CD4-positive, alpha-beta T cell treated with Interleukin-15 for 4 hours (primary cell): ENCODE measurements at regions not wholly inside any gene's neighbourhood (a gene's known extent, or its start where the extent isn't known, plus 50 kb on each side); places are given as distances from the start of the nearest gene placed in this dataset.
"Not testable (repeated sequence)": the region's sequence is repeated elsewhere in the genome, so short reads cannot be mapped to it uniquely, and the experiment has no call there.

ENCODE experiments used
- DNase-seq: peaks from one replicate; pipeline ENCODE4 v3.0.0-alpha.2; 2020; ENCODE audit warnings: low spot score

DNA sequence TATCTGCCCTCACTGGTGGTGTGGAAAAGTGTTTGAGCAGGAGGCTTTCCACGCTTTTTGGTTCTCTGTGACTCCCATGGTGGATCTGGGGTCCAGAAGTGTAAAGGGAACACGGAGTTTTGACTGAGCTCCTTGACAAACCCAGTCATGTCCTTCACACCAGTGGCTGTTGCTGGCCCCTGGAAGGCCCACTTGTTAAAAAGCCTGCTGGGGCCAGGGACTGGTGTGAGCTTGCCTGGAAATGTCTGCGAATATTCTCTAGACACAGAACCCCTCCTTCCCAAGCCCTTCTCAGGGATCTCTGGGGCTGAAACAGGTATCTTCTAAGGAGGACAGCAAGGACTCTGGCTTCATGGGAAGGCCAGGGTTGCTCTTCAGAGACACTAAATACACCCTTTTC, 343.0 kb downstream of the TCERG1L start:
- no peak for DNase-seq

DNA sequence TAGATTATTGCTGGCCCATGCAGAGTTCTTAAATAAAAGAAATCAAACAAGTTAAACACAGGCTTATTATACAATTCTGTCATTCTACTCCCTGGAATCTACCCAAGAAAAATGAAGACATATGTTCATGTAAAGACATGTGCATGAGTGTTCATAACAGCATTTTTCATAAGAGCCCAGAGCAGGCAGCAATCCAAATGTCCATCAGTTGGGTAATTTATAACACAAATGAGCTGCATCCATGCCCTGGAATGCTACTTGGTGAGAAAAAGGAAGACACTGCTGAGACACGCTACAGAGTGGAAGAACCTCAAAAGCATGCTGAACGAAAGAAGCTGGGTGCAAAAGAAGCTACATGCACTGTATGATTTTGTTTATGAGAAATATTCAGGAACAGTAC, 342.6 kb downstream of the TCERG1L start:
- no peak for DNase-seq

DNA sequence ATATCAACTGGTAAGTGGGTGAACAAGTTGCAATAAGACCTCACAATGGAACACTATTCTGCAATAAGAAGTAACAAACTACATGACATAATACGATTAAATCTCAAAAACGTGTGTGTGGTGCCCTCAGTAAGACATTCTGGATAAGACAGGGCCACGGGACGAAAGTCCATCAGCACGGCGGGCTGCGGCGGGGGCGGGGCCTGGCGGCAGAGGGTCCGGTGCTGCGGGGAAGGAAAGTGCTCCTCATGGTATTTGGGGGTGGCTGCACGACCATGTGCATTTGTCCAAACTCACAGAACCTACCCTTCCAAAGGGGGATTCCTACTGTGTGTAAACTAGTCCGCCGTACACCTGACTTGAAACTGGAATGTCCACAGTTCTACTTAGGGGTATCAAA, 341.8 kb downstream of the TCERG1L start:
- no peak for DNase-seq

DNA sequence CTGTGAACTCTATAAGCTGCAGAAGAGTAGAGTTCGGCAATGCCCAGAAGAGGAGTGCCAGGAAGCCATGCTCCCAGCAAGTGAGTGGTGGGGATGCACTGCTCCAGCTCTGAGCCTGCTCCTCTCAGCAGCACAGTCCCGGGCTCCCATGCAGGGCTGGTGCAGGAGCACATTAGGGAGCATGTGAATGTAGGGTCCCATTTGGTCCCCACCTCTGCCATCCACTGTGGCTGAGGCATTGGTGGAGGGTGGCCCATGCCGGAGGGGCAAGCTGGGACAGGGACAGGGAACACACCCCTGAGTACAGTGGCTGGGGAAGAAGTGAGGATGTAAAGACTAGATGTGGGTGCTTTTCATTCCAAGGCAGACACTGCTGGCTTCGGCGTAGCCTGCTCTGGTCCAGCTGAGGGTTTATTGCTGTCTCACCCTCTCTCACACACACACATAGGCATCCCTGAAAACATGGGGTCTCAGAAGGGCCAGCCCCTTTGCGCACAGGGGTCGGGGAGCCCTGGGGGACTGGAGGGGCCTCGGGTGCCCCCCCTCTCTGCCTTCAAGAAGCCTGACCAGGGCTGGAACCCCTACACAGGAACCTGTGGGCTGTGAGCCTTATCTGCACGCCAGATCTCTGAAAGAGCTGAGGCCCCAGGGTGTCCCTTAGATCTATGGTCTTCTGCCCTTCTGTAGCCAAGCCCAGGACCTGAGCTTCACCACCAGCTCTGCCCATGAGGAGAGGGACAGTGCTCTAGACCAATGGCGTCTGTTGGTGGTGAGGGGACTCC, 341.0 kb downstream of the TCERG1L start:
- DNase-seq, result no peak

DNA sequence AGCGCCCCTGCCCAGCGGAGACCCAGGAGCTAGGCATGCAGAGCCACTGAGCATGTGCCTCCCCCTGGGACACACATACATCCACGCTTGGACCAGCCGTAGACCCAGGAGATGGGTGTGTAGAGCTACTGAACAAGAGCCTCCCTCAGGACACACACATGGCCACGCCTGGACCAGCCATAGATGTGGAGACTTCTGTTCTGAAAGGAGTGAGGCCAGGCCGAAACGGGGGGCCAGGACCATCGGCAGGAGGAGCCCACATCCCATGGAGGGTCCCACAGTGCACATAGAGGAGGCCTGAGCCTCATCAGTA, 340.4 kb downstream of the TCERG1L start:
- DNase-seq, result no peak

DNA sequence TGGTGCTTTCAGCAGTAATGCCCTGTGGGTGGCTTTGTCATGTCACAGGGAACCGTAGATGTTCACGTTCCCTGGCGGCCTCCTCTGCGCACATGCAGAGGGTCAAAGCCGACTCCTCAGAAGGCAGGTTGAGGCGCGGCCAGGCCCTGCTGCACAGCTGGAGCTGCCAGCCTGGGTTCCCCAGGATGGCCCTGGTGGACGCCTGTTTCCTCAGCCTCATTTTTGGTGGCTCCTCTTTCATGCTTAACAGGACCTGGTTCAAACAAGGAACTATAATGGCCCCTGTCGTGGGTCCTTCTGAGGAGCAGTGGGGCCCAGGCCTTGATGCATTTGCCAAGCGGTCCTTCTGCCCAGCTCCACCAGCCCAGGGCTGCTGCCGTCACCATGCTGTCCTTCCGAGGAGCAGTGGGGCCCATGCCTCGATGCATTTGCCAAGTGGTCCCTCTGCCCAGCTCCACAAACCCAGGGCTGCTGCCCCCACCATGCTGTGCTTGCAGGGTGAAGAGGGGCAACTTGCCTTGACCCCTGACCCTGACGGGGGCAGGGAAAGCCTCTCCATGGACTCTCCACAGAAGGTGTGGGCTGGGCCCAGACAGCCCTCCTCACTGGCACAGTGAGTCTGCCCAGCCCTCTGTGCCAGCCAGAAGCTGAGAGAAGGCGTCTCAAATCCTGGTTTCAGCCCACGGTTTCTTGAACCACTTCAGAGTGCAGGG, 338.2 kb downstream of the TCERG1L start:
- DNase-seq, result no peak

DNA sequence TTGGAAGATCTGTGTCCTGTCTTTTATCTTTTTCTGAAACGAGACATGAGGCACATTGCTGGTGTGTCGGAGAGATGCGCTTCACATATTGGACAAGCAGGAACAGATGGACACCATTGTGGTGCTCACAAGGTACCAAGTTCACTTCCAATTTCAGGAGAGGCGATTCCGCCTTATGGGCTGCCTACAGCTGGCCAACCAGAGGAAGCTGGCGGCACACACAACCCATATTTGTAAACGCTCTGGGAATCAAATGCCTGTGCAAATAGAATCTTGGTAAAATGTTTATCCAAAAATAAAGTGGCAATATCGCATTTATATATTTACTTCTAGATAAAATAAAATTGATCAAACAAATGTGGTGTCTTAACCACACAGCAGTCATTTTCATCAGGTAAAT, 337.4 kb downstream of the TCERG1L start:
- DNase-seq, result no peak

DNA sequence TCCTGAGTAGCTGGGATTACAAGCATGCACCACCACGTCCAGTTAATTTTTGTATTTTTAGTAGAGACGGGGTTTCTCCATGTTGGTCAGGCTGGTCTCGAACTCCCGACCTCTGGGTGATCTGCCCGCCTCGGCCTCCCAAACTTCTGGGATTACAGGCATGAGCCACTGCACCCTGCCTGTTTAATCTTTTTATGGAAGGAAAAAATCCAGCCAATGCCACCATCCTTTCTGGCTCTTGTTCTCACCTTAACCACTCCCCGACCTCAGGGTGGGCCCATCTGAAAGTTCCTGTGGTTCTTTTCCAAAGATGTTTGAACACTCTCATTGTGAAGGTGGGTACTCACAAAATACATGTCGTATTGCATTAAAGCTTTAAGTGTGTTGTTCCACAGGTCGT, 336.2 kb downstream of the TCERG1L start:
- DNase-seq, result not testable (repeated sequence)

DNA sequence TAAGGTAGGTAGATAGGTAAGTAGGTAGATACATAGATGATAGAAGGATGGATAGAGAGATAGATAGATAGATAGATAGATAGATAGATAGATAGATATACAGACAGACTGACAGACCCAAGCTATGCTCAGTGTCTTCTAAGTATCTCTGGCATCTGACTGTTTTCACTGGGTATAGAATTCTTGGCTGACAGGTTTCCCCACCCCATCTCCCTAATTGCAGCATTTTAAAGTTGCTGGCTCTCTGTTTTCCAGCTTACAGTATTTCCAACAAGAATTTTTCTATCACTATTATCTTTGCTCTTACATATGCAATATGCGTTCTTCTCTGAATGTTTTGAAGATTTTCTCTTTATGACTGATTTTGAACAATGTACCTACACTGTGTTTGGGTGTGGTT, 328.7 kb downstream of the TCERG1L start:
- no peak for DNase-seq

DNA sequence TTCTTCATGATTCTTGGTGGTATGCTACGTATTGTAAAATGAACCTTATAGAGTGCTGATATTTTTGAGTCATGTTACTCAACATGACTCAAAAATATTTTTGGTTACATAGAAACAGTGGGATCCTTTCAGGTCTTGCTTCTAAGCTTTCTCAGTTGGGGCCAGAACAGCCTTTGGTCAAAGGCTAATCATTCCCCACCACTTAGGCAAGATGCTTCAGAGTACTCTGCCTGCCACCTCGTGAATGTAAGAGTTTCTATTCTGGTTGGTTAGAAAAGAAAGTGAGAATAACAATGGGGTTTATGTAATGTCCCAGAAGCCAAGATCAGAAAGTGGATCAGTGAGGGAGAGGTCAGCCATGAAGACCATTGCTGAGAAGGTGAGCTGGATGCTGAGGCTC, 327.8 kb downstream of the TCERG1L start:
- DNase-seq, result no peak

DNA sequence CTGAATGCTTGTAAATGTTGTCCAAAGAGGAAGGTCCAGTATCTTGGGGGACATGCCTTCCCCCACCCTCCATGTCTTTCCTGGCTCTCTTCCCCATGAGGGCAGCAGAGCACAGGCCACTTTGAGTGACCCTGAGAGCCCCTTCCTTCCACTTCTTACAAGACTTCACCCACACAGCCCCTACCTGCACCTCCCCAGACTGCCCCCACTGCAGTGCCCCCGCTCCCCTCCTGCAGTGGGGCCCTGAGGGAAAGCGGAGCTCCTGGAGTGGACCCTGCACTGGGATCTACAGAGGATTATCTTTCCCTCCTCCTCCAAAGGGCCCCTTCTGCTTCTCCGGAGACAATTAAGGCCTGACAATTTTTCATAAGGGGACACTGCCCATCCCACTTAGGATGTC, 326.8 kb downstream of the TCERG1L start:
- DNase-seq, result no peak

DNA sequence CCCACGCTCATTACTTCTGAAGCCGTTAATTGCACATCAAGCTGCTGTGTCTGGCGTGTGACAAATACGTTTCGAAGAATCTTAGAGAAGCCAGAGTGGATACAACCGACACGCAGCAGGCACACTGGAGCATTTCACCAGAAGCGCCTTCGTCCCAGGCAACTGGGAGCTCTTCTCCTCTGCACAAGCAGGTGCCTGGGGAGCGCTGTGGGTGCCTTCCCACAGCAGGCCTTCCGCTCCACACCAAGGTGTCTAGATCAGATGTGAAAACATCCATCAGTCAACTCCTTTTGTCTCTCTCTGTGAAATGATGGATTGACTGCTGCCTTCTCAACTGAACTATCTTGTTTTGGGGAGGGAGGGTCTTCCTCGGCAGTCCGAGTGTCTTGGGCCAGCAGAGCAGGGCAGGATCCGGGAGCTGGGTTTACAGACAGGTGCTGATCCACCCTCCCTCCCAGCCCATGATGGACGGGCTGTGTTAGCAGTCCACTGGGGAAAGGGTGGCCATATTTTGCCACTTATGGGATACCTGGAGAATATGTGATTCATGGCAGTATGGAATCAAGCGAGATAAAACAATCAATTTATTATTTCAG, 326.3 kb downstream of the TCERG1L start:
- no peak for DNase-seq

DNA sequence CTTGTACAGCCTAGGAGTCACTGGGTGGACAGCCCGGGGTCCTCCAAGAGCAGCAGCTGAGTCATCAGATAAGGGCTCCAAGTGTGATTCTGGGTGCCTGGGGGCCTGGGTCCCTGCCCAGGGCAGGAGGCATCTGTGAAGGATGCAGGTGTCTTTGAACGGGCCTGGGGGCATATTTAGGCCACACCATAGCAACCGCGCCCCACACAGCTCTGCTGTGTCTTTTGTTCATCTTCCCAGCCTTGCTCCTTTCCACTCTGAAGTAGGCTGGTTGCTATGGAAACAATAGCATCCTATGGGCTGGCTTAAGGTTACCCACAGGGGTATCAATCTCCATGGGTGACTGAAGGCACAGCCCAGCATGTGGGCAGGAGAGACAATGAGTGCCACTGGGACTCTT, 324.7 kb downstream of the TCERG1L start:
- DNase-seq, result no peak

DNA sequence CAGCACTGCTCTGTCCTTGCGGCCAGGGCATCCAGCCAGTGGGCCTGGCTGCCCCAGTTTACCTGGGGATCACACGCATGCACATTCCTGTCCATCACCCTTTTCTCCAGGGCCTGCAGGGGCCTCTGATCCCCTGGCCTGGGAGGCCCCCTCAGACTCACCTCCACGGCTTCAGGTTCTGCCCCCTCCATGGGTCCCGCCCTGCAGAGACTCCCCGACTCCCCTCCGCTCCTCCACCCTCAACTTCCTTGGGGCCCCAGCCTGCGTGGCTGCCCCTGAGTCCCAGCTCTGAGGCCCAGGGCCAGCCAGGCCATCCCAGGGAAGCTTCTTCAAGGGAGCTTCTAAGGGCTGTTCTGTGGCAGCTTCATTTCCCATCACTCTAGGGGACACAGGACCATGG, 324.1 kb downstream of the TCERG1L start:
- no peak for DNase-seq

DNA sequence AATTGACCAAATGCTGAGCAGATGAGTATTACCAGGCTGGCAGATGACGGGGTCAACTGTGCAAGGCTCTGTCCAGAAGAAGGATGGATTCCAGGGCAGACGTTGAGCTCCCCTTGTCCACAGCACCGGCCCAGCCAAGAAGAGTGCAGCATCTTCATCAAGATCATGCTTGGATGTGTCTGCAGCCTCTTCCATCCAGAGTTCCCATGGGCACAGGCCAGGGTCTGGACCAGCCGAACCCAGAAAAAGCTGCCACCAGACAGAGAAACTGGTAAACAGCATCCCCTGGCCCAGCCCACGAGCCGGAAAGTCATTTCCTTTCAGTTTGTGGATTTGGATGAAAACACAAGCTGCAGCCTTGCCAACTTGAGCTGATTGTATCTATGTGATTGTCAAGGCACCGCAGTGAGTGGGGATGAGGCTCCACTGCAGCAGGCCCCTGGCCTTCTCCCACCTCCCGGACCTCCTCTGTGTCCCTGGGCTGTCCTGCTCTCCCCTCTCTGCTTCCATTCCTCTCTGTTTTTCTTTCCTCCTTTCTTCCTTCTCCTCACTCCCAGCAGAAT, 321.8 kb downstream of the TCERG1L start:
- DNase-seq, result no peak

DNA sequence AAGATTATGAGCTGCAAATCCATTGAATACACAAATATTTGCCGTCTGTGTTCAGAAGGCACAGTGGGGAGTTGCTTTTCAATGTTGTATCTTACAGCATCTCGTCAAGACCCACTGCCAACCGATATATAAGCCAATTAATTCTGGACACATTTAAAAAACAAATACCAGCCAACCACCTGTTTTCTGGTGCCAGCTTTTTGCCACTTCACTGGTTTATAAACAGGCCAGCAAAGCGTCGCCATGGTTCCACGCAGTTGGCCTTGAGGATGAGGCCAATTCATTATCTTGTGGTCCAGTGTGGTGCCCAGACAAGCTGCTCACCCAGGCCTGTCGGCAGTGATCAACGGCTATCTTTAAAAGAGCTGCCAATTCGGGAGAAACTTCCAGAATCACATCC, 321.0 kb downstream of the TCERG1L start:
- no peak for DNase-seq

DNA sequence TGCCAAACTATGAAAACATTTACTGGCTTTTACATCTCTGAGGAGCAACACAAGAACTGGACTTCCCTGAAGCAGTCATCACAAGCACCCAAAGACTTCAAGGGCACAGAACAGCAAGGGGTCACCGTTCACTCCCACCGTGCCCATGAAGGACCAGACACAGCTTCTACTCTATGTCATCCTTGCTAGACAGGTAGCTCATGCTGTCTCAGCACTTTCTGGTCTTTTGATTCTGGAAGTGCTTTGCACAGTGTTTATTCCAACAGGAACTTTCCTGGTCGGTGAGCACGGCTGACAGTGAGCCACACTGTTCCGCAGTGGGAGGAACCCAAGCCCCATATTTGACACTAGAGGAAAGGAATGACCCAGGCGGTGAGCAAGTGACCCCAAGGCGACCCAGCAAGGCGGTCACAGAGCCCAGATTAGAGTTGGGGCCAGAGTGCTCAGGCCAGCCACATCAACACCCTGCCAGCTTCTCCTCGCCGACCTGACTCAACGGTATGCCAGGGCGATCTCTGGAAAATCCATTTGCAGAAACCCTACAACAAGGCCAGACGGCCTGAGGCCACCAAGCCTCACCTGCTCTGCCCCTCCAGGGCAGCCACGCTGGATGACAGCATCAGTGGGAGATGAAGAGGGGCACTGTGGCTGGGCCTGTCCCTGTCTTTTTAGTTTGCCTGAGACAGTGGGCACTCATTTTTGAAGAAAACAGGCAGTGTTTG, 318.6 kb downstream of the TCERG1L start:
- DNase-seq, result no peak

DNA sequence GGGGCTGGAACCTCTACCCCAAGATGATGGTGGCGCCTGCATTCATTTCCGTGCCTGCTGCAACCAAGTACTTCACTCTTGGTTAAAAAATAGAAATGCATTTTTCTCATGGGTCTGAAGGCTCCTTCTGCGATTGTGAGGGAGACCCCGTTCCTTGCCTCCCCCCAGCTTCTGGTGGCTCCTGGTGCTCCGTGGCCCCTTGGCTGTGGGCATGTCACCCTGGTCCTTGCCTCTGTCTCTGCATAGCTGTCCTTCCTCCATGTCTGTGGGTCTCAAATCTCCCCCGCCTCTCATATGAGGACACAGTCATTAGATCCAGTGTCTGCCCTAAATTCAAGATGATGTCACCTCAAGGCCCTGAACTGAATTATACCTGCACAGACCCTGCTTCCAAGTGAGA, 317.9 kb downstream of the TCERG1L start:
- no peak for DNase-seq

DNA sequence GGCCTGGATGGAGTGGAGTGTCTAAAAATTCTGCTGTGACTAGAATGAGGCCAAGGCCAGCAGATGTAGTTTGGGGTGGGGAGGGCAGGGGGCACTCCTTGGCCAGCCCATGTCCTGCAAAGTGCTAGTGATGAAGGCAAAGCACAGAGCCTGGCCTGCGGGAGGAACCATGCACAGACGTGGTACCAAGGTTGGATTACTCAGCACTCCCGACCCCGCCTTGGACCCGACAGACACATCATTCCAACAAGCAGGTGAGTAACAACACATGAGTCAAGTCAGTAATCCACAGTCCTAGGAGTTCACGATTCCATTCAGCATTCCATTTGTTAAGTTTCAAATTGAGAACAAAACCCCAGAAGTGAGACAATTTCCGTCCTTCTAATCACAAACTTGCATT, 317.3 kb downstream of the TCERG1L start:
- DNase-seq, result no peak

DNA sequence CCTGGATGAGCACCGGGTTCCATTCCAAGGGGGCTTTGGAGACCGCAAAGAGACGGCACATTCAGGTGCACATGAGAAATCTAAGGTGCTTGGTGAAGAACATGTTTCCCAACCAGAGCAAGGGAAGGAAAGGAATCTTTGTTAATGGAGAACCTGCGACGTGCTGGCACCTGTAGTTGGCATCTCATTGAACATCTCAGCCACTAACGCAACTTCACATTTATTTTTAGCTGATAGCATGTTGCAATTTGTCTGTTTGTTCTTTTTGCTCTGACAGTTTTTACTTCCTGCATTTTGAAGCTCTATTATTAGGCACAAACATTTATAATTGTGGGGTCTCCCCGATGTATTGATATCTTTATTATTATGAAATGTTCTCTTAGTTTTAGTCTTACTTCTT, 316.7 kb downstream of the TCERG1L start:
- no peak for DNase-seq

DNA sequence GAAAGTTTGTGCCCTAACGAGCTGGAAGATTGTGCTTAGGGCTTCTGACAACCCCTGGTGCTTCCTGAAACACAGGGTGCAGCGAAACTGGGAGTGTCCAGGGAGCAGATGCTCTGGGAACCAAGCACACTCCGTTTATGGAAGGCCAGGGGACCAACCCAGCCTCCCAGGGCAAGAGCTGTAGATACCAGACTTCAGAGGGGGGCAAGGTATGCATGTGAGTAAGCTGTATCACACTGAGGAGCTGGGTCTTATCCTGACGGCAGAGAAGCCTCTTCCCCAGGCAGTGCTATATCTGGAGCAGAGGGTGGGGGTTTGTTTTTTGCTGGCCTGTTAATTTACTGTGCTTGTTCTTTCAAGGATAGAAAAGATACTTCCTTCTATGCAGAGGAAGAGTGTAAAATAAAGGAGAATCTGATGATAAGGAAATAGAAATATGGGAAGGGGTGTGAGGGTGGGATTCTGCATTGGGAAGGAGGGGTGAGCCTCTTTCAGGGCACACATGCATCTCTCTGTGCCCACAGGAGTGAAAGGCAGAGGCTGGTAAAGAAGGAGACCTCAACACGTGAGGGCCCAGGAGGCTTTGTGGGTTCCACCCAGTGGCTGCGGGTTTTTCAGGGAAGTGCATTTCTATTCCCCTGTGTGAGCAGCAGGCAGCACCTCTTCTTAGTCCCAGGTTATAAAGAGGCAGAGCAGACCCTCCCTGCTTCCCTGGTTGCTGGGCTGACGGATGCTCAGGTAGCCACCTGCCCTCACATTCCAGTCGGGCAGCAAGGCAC, 314.1 kb downstream of the TCERG1L start:
- no peak for DNase-seq

DNA sequence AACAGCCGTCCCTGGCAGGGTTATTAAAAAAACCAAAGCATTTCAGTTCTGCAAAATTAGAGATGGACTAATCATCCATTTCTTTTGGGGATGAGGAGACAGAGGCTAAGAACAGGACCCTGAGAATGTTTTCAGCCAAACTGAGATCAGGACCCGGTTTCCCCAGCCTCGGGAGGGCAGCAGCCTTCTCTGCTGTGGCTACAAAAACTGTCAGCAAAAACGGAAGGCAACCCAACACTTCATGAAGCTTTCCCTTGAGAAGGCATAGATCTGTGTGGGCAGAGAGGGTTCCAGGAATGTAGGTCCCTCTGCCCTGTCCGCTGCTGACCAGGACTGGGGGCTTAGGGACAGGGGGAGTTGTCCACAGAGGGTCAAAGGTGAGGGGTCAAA, 313.5 kb downstream of the TCERG1L start:
- no peak for DNase-seq
